GM06990 (cell line): ENCODE measurements at regions not wholly inside any gene's neighbourhood (a gene's known extent, or its start where the extent isn't known, plus 50 kb on each side); places are given as distances from the start of the nearest gene placed in this dataset.
"Not testable (repeated sequence)": the region's sequence is repeated elsewhere in the genome, so short reads cannot be mapped to it uniquely, and the experiment has no call there.

Source experiments
- DNase-seq: peaks from one replicate; pipeline ENCODE4 v3.0.0-alpha.2; 2011; ENCODE audit not compliant: insufficient read length; ENCODE audit errors: extremely low read depth
- H3K27me3 ChIP-seq: replicated peaks from 2 replicates; pipeline ENCODE4 v1.6.0; 2011; ENCODE audit warnings: low read length; ENCODE audit not compliant: control insufficient read depth, insufficient read depth
- H3K36me3 ChIP-seq: 2 replicates; pipeline ENCODE4 v1.5.1; 2011; ENCODE audit warnings: low read length; ENCODE audit not compliant: control insufficient read depth, insufficient read depth
- H3K4me3 ChIP-seq: replicated peaks from 2 replicates; pipeline ENCODE4 v1.5.1; 2011; ENCODE audit warnings: low read depth, mild to moderate bottlenecking, control low read depth, low read length
- CTCF ChIP-seq: IDR thresholded peaks from 2 replicates; pipeline ENCODE4 v1.5.1; 2011; ENCODE audit warnings: low read length, control low read depth, mild to moderate bottlenecking, inconsistent platforms; ENCODE audit not compliant: insufficient read depth, poor library complexity, severe bottlenecking

GRCh38 chrX:1851527-1851926, 236.7 kb downstream of the ASMT start:
- no peak overlapping the region for H3K4me3 ChIP-seq
- no peaks in the 10 kb centered on the region for H3K36me3 ChIP-seq
- H3K27me3 ChIP-seq = no peaks in the 10 kb centered on the region
- TF ChIP-seq CTCF = no peak
- DNase-seq = no peak

GRCh38 chrX:1852082-1852481, 237.2 kb downstream of the ASMT start:
- Histone ChIP-seq H3K36me3 (no peaks in the 10 kb centered on the region), H3K4me3 (no peak overlapping the region), H3K27me3 (no peaks in the 10 kb centered on the region)
- TF ChIP-seq CTCF = no peak
- no peak for DNase-seq

- no peaks in the 10 kb centered on the region for H3K36me3 ChIP-seq
- no peak for DNase-seq
- H3K27me3 ChIP-seq = no peaks in the 10 kb centered on the region
- no peak for TF ChIP-seq CTCF
- H3K4me3 ChIP-seq = no peak overlapping the region
Observed at GRCh38 chrX:1853447-1853846, 238.6 kb downstream of the ASMT start.

GRCh38 chrX:1853916-1854315, 239.1 kb downstream of the ASMT start:
- TF ChIP-seq CTCF = no peak
- Histone ChIP-seq H3K4me3 (no peak overlapping the region), H3K27me3 (no peaks in the 10 kb centered on the region), H3K36me3 (no peaks in the 10 kb centered on the region)
- DNase-seq = no peak

GRCh38 chrX:1854861-1855260, 240.0 kb downstream of the ASMT start:
- not testable (repeated sequence) for H3K27me3 ChIP-seq, H3K4me3 ChIP-seq, DNase-seq, H3K36me3 ChIP-seq

- not testable (repeated sequence) for DNase-seq, H3K27me3 ChIP-seq, H3K36me3 ChIP-seq, H3K4me3 ChIP-seq
Observed at GRCh38 chrX:1859266-1859665, 244.4 kb downstream of the ASMT start.

GRCh38 chrX:1860936-1861594, 246.2 kb downstream of the ASMT start:
- DNase-seq = no peak
- no peak for TF ChIP-seq CTCF
- H3K36me3 ChIP-seq = no peaks in the 10 kb centered on the region
- H3K27me3 ChIP-seq = no peaks in the 10 kb centered on the region
- H3K4me3 ChIP-seq = no peak overlapping the region

- not testable (repeated sequence) for DNase-seq, H3K27me3 ChIP-seq, H3K4me3 ChIP-seq, H3K36me3 ChIP-seq
Observed at GRCh38 chrX:1863995-1864394, 249.1 kb downstream of the ASMT start.
